ENCODE measurements at regions not wholly inside any gene's neighbourhood (a gene's known extent, or its start where the extent isn't known, plus 50 kb on each side); places are given as distances from the start of the nearest gene placed in this dataset.

DNA sequence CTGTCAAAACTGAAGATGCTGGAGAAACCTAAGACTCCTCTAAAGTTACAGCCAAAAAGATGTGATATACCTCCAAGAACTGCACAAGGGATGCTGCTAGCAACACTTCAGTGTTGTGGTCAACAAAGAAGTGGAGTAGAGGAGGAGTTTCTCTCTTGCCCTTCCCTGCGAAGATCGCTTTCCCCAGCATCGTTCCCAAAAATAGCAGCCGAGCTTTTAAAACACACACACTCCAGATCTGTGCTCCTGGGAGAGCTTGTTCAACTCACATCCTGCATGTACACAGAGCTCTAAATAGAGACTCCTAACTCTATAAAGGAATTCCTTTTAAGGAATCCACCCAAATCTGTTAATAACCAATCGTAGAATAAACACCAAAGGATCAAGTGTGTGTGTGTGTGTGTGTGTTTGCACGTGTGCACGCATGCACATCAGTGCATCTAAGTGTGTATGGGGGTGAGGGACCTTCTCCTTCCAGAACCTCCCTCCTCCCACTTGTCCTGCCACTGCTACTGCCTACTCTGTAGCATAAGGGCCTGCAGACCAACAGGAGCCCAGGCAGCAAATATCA is 58.5 kb downstream of the PSMG1 start:
- DNase-seq (ENCODE audit: low spot score): no peak

DNA sequence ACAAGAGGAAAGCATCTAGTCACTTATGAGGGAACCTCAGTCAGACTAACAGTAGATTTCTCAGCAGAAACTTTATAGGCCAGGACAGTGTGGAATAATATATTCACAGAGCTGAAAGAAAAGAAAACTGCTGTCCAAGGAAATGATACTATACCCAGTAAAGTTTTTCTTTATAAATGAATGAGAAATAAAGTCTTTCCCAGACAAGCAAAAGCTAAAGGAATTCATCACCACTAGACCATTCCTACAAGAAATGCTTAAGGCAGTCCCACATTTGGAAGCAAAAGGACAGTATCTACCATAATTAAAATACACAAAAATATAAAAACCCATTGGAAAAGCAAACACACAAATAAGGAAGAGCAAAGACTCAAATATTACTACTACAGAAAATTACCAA is 59.9 kb downstream of the PSMG1 start:
- no peak for DNase-seq (ENCODE audit: low spot score)

DNA sequence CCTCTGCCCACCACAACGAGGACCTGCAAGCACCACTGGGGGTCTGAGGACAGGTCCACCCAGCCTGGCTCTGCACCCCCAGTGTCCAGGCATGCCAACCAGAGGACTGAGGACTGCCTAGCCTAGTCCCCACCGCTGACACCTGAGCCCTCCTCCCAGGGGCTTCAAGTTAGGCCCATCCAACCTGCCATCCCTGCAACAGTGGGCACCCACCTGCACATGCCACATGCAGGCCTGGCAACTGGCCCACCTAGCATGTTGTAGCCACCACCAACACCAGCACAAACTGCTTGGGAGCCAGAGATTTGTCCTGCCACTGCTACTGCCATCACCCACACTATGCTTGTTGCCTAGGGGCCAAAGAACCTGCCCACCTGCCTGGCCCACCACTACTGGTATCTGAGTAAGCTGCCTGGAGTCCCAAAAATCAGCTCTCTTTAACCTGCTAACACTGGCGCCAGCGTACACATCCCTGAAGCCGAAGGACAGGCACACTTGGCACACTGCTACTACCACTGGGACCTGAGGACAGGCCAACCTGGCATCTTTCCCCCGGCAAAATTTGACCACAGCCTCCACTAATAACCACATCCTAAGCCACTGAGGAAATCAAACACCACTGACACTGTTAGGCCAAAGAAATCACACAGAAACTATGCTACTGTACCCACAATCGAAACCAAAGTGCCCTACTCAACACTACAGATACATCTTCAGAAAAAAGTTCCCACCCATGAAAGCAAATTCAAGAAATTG is 61.5 kb downstream of the PSMG1 start:
- DNase-seq (ENCODE audit: low spot score): no peak

GRCh38 chr21:39120876-39121599 is 62.2 kb downstream of the PSMG1 start:
- no peak for DNase-seq (ENCODE audit: low spot score)

DNA sequence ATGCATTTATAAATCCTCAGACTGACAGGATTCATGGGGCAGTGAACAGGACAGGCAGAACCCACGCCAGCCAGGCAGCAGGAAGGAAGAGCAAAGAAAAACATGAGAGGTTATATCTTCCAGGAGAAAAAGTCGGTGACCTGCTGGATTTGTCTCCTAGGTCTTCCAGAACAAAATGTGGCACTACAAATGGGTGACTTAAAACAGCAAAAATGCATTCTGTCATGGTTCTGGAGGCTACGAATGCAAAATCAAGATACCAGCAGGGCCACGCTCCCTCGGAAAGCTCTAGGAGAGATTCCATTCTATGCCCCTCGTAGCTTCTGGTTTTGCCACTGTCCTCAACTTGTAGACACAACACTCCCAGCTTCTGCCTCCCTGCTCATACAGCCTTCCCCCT is 63.4 kb downstream of the PSMG1 start:
- no peak for DNase-seq (ENCODE audit: low spot score)

DNA sequence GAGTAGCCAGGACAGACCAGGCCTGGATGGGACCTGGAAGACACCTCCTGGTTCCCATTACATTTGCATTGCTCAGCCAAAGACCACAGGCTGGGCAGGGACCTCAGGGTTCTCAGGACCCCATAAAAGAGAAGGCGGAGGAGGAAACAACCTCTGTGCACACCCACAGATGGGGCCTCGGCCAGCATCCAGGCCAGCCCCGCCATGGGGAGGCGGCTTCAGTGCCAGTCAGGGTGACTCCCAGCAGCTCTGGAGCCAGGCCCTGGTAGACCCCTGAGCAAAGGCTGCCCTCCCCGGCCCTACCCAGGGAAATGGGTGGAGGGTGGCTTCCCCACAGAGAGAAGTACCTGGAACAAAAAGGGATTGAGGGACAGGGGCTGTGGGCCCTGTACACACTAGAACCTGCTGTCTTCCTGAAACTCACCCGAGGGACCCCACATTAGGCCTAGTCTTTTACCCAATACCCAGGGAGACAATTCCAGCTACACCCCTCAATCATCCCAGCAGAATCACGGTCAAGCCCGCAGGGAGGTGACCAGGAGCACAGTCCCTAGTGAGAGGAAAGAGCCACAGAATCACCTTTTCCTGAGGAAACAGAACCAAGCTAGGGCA is 64.5 kb downstream of the PSMG1 start:
- no peak for DNase-seq (ENCODE audit: low spot score)

DNA sequence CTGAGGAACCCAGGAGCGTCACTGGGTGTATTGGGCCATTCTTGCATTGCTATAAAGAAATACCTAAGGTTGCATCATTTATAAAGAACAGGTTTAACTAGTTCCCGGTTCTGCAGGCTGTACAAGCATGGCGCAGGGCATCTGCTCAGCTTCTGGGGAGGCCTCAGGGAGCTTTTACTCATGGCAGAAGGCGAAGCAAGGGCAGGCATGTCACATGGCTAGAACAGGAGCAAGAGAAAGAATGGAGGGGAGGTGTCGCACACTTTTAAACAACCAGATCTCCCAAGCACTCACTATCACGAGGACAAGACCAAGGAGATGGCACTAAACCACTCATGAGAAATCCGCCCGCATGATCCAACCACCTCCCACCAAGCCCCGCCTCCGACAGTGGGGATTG is 65.2 kb downstream of the PSMG1 start:
- no peak for DNase-seq (ENCODE audit: low spot score)

- no peak for DNase-seq (ENCODE audit: low spot score)
Observed at GRCh38 chr21:39117440-39117970, 65.7 kb downstream of the PSMG1 start.

GRCh38 chr21:39116761-39117439 is 66.4 kb downstream of the PSMG1 start:
- DNase-seq (ENCODE audit: low spot score): no peak

DNA sequence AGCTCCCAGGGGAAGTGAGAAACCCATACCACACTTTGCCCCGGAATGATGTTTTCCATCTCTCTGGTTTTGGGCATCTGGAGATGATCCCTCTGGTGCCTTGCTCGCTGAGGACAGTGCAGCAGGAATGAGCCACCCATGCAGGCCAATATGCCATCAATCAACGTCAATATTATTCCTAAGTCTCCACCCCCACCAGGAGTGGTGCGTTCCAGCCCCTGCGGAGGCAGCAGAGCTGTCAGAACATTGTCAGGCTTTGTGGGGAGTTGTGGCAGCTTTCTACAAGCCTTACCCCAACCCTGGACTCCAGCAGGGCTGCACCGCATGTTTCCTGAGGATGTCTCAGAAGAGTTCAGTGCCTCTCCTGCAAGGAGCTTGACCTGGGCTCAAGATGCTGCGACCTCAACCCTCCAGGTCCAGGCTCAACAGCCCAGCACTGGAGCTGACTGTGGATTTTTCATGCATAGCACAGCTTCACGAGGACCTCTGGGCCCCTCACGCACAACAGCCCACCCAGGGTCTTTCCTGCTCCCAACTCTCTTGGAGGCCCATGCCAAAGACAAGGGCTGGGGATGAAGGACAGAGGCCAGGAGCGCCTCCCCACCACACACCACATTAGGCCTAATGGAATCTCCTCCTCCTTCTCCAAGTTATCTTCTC is 67.5 kb downstream of the PSMG1 start:
- DNase-seq (ENCODE audit: low spot score): no peak

DNA sequence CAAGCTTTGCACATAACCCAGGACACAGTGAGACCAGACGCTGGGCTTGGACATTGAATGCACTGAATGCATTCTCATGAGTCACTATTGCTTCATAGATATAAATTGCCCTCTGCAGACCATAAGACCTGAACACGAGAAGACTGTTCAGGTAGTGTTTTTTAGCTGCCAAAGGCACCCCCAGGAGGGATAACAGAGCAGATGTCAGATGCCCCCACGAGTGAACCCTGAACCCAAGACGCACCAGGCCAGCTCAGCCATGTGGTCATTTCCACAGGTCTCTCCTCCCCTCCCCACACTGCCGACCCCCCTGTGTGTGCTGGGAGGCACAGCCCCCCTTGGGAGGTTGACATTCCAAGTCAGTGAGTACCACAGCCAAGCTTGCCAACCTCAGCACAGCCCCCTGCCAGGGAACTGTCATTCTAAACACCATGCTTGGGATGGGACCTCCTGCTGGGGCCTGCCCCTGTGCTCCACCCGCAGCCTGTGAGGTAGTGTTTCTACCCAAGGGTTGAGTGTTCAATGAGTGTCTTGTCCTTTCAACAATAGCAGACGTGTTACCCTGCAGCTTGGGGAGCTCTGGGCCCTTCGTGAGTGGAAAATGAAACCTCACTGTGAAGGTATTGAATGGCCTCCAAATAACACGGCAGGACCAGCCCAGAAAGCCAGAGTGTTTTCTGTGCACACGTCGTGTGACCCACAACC is 68.2 kb downstream of the PSMG1 start:
- no peak for DNase-seq (ENCODE audit: low spot score)

DNA sequence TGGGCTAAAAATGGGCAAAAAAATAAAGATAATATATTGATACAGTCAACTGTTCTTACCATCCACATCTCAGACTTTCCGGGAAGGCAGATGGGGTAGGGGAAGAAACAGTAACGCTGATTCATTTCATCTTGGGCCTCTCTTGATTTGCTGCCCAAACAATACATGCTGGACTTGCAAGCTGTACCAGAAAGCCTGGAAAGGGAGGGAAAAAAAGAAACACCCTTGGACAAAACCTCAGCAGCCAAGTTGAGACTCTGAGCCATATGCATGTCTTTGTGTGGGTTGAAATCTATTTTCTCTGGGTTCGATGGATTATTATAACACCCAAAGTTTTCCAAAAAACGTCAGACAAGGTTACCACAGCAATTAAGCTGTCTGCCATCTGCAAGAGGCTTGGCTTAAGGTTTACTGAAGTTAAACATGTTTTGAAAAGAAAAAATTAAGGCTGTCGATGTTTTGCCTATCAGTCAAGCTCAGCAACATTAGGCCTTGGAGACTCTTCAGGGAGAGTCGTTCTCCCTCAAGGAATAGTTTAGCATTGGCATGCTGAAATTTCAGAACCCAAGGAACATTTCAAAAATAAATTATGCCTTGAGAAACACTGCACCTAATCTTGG is 71.2 kb downstream of the PSMG1 start:
- DNase-seq (ENCODE audit: low spot score): no peak

DNA sequence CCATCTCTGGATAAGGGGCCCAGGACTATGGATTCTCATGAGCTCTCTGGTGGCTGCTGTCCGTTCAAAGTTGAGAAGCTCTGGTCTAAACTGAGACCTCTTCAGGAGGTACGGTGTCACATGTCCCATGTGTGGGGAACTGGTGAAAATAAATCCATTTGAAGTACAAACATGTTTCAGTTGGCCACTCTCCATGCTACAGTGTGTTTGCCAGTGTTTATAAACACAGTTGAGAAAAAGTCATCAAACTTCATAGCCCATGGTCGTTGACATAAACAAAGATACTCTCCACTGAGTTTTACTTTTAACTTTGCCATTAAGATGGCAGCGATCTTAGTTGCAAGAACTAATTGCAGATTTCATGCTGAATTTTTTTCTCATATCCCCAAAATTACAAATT is 72.8 kb downstream of the PSMG1 start:
- DNase-seq (ENCODE audit: low spot score): no peak

GRCh38 chr21:39109596-39110210 is 73.5 kb downstream of the PSMG1 start:
- no peak for DNase-seq (ENCODE audit: low spot score)

DNA sequence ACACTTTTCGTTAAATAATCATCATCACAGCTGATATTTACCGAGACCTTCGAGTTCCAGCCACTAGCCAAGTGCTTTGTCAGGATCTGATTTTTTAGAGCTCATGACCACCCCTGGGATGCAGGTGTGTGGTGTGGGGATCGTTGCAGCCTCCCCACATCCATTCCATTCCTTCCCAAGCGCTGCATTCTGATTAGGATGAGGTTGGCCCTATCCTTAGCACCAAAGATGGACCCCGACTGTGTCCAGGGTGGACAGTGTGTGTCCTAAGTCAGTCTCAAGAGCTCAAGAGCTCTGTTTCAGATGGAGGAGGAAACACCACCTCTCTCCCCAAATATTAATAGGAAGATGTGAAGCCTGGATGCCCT is 74.1 kb downstream of the PSMG1 start:
- no peak for DNase-seq (ENCODE audit: low spot score)

DNA sequence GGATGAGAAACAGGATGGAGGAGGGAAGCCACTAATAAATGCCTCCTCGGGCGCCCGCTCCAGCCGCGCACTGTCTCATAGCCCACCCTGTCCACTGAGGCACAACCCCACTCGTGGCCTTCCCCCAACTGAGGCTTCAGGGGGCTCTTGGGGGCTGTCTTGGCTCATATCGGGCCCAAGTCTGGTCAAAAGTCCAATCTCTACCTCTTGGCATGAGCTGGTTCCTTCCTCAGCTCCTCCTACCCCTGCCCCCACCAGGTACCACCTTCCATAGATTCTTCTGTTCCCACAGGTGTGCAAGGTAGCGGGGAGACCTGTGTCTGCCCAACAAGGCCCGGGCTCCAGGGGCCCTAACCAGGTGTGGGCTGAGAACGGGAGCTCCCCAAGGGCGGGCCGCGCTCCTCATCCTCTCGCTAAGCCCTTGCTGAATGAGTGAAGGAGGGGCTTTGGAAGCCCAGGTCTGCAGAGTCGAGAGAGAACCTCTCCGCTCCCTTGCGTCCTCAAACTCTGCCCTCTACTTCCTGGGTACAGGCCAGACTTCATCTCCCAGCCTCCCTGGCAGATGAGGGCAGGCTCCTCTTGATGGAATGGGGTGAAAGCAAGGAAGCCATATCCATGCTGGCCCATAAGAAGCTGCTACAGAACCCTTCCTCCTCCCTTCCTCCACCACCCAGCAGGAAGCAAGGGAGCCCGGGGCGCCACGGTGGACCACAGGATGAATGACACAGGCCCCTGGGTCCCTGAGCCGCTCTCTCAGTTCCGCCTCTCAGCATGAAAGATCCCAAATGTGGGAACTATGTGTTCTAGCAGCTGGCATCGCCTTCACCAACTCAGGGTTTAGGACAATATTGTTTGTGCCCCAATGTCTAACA is 74.7 kb downstream of the PSMG1 start:
- DNase-seq (ENCODE audit: low spot score): no peak

GRCh38 chr21:39107739-39108138 is 75.5 kb downstream of the PSMG1 start:
- no peak for DNase-seq (ENCODE audit: low spot score)

- no peak for DNase-seq (ENCODE audit: low spot score)
Observed at GRCh38 chr21:39106881-39107462, 76.3 kb downstream of the PSMG1 start.

GRCh38 chr21:39105836-39106235 is 77.4 kb downstream of the PSMG1 start:
- DNase-seq (ENCODE audit: low spot score): no peak

Data from LoVo (cell line).